ENCODE measurements at regions not wholly inside any gene's neighbourhood (a gene's known extent, or its start where the extent isn't known, plus 50 kb on each side); places are given as distances from the start of the nearest gene placed in this dataset.
"Not testable (repeated sequence)": the region's sequence is repeated elsewhere in the genome, so short reads cannot be mapped to it uniquely, and the experiment has no call there.

- DNase-seq, result no peak
These were observed 292.4 kb downstream of the SLC7A11 start for GRCh38 chr4:137949746-137950145.

GRCh38 chr4:137946453-137947174 lies 295.5 kb downstream of the SLC7A11 start:
- no peak for DNase-seq

GRCh38 chr4:137942815-137943214 lies 299.3 kb downstream of the SLC7A11 start:
- not testable (repeated sequence) for DNase-seq

GRCh38 chr4:137942015-137942515 lies 300.1 kb downstream of the SLC7A11 start:
- DNase-seq, result not testable (repeated sequence)

- no peak for DNase-seq
These were observed 307.2 kb downstream of the SLC7A11 start for GRCh38 chr4:137934911-137935310.

- DNase-seq, result no peak
These were observed 308.1 kb downstream of the SLC7A11 start for GRCh38 chr4:137934046-137934445.

GRCh38 chr4:137927972-137928371 lies 314.2 kb downstream of the SLC7A11 start:
- DNase-seq, result no peak

GRCh38 chr4:137923494-137923893 lies 318.7 kb downstream of the SLC7A11 start:
- DNase-seq, result no peak

- DNase-seq, result no peak
These were observed 319.4 kb downstream of the SLC7A11 start for GRCh38 chr4:137922721-137923120.

- no peak for DNase-seq
These were observed 332.4 kb downstream of the SLC7A11 start for GRCh38 chr4:137909529-137910309.

GRCh38 chr4:137905930-137906329 lies 336.2 kb downstream of the SLC7A11 start:
- DNase-seq, result no peak

GRCh38 chr4:137901114-137901513 lies 341.0 kb downstream of the SLC7A11 start:
- DNase-seq, result no peak

GRCh38 chr4:137896221-137896737 lies 345.9 kb downstream of the SLC7A11 start:
- no peak for DNase-seq

GRCh38 chr4:137895515-137895914 lies 346.6 kb downstream of the SLC7A11 start:
- not testable (repeated sequence) for DNase-seq

- DNase-seq, result no peak
These were observed 350.0 kb downstream of the SLC7A11 start for GRCh38 chr4:137892134-137892533.

- DNase-seq, result no peak
These were observed 351.3 kb downstream of the SLC7A11 start for GRCh38 chr4:137890812-137891211.

GRCh38 chr4:137881641-137882040 lies 349.3 kb upstream of the PCDH18 start:
- no peak for DNase-seq

GRCh38 chr4:137868067-137868466 lies 335.8 kb upstream of the PCDH18 start:
- not testable (repeated sequence) for DNase-seq

- no peak for DNase-seq
These were observed 334.4 kb upstream of the PCDH18 start for GRCh38 chr4:137866671-137867070.

GRCh38 chr4:137861682-137862081 lies 329.4 kb upstream of the PCDH18 start:
- no peak for DNase-seq

GRCh38 chr4:137853424-137853823 lies 321.1 kb upstream of the PCDH18 start:
- DNase-seq, result no peak

GRCh38 chr4:137852326-137852725 lies 320.0 kb upstream of the PCDH18 start:
- no peak for DNase-seq

GRCh38 chr4:137851435-137851834 lies 319.1 kb upstream of the PCDH18 start:
- no peak for DNase-seq

- not testable (repeated sequence) for DNase-seq
These were observed 295.7 kb upstream of the PCDH18 start for GRCh38 chr4:137827945-137828344.
